GM12873 (cell line): ENCODE measurements at regions not wholly inside any gene's neighbourhood (a gene's known extent, or its start where the extent isn't known, plus 50 kb on each side); places are given as distances from the start of the nearest gene placed in this dataset.

Experiments
- CTCF ChIP-seq: IDR thresholded peaks from 2 replicates; pipeline ENCODE4 v1.5.1; 2012; ENCODE audit warnings: low read depth, mild to moderate bottlenecking, moderate library complexity, low read length, control low read depth; ENCODE audit not compliant: insufficient read depth; ENCODE audit errors: missing control alignments

DNA sequence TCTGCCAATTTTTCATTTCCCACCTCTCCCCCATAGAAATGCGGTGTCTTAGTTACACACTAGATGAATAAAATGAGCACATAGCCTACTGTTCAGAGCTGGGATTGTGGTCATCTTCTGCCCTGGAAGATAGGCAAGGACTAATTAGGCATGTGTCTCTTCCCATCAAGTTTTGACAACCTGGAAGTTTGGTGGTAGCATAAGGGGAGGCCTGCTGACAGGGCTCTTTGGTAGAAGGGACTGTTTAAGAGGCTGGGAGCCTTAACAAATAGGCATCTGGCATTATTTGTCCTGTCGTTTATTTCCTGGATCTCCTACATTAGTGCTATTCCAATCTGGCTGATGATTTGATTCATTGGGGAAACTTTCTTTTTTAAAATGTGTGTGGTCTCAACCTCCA lies 512.3 kb downstream of the ZNF385D start:
- TF ChIP-seq CTCF = no peak

GRCh38 chr3:21237638-21238037 lies 513.4 kb downstream of the ZNF385D start:
- no peak for TF ChIP-seq CTCF

GRCh38 chr3:21235491-21235890 lies 515.5 kb downstream of the ZNF385D start:
- TF ChIP-seq CTCF = no peak

DNA sequence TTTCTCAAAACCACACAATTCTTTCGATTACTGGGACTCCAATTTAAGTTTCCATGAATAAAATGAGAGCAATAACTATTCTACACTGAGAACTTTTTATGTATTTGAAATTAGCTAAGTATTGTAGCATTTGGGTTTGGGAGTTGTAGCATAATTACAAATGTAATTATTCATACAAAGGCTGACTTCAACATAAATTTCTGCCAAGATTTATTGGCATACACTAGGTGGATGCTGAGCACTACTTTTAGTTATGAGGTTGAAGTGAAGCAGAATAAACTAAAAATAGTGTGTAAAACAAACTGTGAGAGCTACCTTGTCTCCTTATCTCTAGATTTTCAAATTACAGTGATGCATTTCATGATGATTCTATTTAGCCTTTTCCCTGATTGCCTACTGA lies 516.1 kb downstream of the ZNF385D start:
- no peak for TF ChIP-seq CTCF

- no peak for TF ChIP-seq CTCF
These were observed 521.4 kb downstream of the ZNF385D start for GRCh38 chr3:21229426-21230135.

DNA sequence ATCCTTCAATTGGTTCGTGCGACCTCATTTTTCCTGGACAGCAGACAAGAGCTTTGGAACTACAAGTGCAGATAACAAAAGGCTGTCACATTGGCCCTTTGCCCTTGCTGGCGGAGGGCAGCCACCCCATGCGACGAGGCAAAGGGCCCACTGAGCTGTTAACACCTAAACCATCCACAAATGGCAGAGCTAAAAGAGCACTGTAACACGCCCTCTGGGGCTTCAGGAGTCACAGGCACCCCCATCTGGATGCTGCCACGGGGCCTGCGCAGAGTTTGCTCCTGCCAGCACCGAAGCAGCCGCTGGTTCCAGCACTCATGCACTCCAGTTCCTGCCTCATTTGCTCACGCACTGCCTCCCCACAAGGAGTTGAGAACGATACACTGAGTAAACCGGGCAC lies 524.9 kb downstream of the ZNF385D start:
- TF ChIP-seq CTCF = no peak

DNA sequence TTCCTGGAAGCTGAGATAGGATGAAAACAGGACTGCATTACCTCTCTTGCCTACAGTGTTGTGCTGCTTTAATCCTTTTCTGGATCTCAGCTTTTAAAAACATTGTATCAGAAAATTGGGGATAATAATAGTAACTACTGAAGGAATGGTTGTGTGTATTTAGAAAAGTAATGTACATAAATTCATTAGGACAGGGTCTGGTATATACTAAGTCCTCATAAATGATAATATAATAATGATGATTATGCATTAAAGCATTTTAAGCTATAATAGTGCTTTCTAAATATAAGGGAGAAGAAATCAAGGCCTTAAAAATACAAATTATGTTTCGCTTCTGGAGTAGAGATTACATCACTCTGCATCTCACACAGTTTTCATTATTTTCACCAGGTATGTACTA lies 530.1 kb downstream of the ZNF385D start:
- TF ChIP-seq CTCF = no peak
